ENCODE measurements at regions not wholly inside any gene's neighbourhood (a gene's known extent, or its start where the extent isn't known, plus 50 kb on each side); places are given as distances from the start of the nearest gene placed in this dataset.
"Not testable (repeated sequence)": the region's sequence is repeated elsewhere in the genome, so short reads cannot be mapped to it uniquely, and the experiment has no call there.

DNA sequence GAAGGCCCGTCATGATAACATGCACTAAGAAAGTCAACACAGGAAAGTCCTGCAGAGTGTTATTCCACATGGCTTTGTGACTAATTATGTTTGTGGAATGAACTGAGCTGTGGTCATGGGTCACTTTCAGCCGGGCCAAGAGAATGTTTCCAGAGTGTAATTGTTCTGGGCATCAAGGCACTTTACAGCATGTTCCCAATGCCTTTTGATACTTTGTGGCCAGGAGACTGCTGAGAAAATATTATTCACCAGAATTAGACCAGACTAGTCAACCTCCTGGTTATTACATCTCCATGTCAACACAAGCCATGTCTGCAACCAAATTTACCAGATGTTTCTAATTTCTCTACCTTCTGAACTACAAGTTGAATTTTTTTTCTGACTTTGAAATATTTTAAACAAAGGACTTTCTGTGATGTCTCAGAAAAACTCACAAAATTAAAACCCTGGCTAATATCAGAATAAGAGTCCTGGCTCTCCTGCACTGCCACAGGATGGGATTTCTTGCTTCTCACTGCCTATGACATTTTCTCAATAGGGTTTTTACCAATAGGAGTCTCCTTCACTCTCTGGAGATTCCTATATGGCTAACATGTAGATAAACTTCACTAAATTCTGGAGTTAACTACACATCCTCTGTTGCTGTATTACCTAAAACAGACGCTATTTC lies 90.6 kb upstream of the WDR75 start:
- no peak for TF ChIP-seq CTCF (IDR thresholded peaks at IDR 0.05; ENCODE audit: low read depth, low read length)
- no peak overlapping the region for H3K4me3 ChIP-seq (ENCODE audit: low read depth, low read length)

DNA sequence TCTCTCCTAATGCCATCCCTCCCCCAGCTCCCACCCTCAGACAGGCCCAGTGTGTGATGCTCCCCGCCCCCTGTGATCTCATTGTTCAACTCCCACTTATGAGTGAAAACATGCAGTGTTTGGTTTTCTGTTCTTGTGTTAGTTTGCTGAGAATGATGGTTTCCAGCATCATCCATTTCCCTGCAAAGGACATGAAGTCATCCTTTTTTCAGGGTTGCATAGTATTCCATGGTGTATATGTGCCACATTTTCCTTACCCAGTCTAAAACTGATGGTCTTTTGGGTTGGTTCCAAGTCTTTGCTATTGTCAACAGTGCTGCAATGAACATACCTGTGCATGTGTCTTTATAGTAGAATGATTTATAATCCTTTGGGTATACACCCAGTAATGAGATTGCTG lies 89.3 kb upstream of the WDR75 start:
- not testable (repeated sequence) for H3K4me3 ChIP-seq (ENCODE audit: low read depth, low read length)

DNA sequence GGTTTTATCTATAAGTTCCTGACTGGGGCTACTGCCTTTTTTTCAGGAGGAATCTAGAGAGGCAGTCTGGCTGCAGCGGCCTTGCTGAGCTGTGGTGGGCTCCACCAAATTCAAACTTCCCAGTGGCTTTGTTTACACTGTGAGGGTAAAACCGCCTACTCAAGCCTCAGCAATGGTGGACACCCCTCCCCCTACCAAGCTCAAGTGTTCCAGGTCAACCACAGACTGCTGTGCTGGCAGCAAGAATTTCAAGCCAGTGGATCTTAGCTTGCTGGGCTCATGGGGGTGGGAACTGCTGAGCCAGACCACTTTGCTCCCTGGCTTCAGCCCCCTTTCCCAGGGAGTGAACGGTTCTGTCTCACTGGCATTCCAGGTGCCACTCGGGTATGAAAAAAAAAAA lies 83.9 kb upstream of the WDR75 start:
- not testable (repeated sequence) for H3K4me3 ChIP-seq (ENCODE audit: low read depth, low read length)

- TF ChIP-seq CTCF (IDR thresholded peaks at IDR 0.05; ENCODE audit: low read depth, low read length) = no peak
- H3K4me3 ChIP-seq (ENCODE audit: low read depth, low read length) = no peak overlapping the region
Observed at GRCh38 chr2:189360861-189361260, 80.4 kb upstream of the WDR75 start.

- H3K4me3 ChIP-seq (ENCODE audit: low read depth, low read length) = no peak overlapping the region
Observed at GRCh38 chr2:189362283-189362682, 79.0 kb upstream of the WDR75 start.

GRCh38 chr2:189363559-189363958 lies 77.7 kb upstream of the WDR75 start:
- no peak overlapping the region for H3K4me3 ChIP-seq (ENCODE audit: low read depth, low read length)
- no peak for TF ChIP-seq CTCF (IDR thresholded peaks at IDR 0.05; ENCODE audit: low read depth, low read length)

More at GRCh38 chr2:189362283-189362682, 79.0 kb upstream of the WDR75 start:
- TF ChIP-seq CTCF (IDR thresholded peaks at IDR 0.05; ENCODE audit: low read depth, low read length) = no peak

GRCh38 chr2:189364607-189365006 lies 76.7 kb upstream of the WDR75 start:
- H3K4me3 ChIP-seq (ENCODE audit: low read depth, low read length) = no peak overlapping the region

GRCh38 chr2:189366349-189366748 lies 74.9 kb upstream of the WDR75 start:
- H3K4me3 ChIP-seq (ENCODE audit: low read depth, low read length) = no peak overlapping the region

More at GRCh38 chr2:189364607-189365006, 76.7 kb upstream of the WDR75 start:
- TF ChIP-seq CTCF (IDR thresholded peaks at IDR 0.05; ENCODE audit: low read depth, low read length) = no peak

More at GRCh38 chr2:189366349-189366748, 74.9 kb upstream of the WDR75 start:
- no peak for TF ChIP-seq CTCF (IDR thresholded peaks at IDR 0.05; ENCODE audit: low read depth, low read length)

Data from WI38 (cell line).